Fibroblast of skin of right biceps (primary cell): ENCODE measurements at regions not wholly inside any gene's neighbourhood (a gene's known extent, or its start where the extent isn't known, plus 50 kb on each side); places are given as distances from the start of the nearest gene placed in this dataset.
A peak's percentile ranks its signal among the peaks of the same experiment; 100 is the strongest.
"Not testable (repeated sequence)": the region's sequence is repeated elsewhere in the genome, so short reads cannot be mapped to it uniquely, and the experiment has no call there.

Experiments
- DNase-seq: peaks from one replicate; pipeline ENCODE4 v3.0.0-alpha.2; 2013

- DNase-seq: peak; percentile 26
Measured at GRCh38 chr12:87671757-87672156, 357.4 kb downstream of the C12orf50 start.

GRCh38 chr12:87670448-87670847 is 358.8 kb downstream of the C12orf50 start:
- DNase-seq: no peak

- peak; percentile 49 for DNase-seq
Measured at GRCh38 chr12:87667378-87667777, 361.8 kb downstream of the C12orf50 start.

- no peak for DNase-seq
Measured at GRCh38 chr12:87661786-87662377, 367.3 kb downstream of the C12orf50 start.

- DNase-seq: peak; percentile 10
Measured at GRCh38 chr12:87660987-87661774, 368.0 kb downstream of the C12orf50 start.

- no peak for DNase-seq
Measured at GRCh38 chr12:87660291-87660690, 368.9 kb downstream of the C12orf50 start.

GRCh38 chr12:87656311-87656710 is 372.9 kb downstream of the C12orf50 start:
- no peak for DNase-seq

GRCh38 chr12:87651670-87652425 is 377.4 kb downstream of the C12orf50 start:
- DNase-seq: peak; percentile 2

GRCh38 chr12:87642245-87642644 is 387.0 kb downstream of the C12orf50 start:
- no peak for DNase-seq

GRCh38 chr12:87618199-87618598 is 411.0 kb downstream of the C12orf50 start:
- no peak for DNase-seq

- no peak for DNase-seq
Measured at GRCh38 chr12:87612996-87613395, 416.2 kb downstream of the C12orf50 start.

- no peak for DNase-seq
Measured at GRCh38 chr12:87608321-87608720, 420.9 kb downstream of the C12orf50 start.

- peak; percentile 22 for DNase-seq
Measured at GRCh38 chr12:87603727-87604126, 425.5 kb downstream of the C12orf50 start.

GRCh38 chr12:87599459-87599858 is 429.7 kb downstream of the C12orf50 start:
- no peak for DNase-seq

- no peak for DNase-seq
Measured at GRCh38 chr12:87597114-87597513, 432.1 kb downstream of the C12orf50 start.

GRCh38 chr12:87596636-87597035 is 432.6 kb downstream of the C12orf50 start:
- DNase-seq: no peak

- no peak for DNase-seq
Measured at GRCh38 chr12:87596134-87596533, 433.1 kb downstream of the C12orf50 start.

GRCh38 chr12:87585882-87586557 is 443.2 kb downstream of the C12orf50 start:
- no peak for DNase-seq

- DNase-seq: not testable (repeated sequence)
Measured at GRCh38 chr12:87579091-87579490, 450.1 kb downstream of the C12orf50 start.

- DNase-seq: no peak
Measured at GRCh38 chr12:87575906-87576305, 453.3 kb downstream of the C12orf50 start.

- not testable (repeated sequence) for DNase-seq
Measured at GRCh38 chr12:87566918-87567317, 462.3 kb downstream of the C12orf50 start.

- DNase-seq: no peak
Measured at GRCh38 chr12:87556985-87557384, 472.2 kb downstream of the C12orf50 start.

GRCh38 chr12:87531213-87531612 is 498.0 kb downstream of the C12orf50 start:
- not testable (repeated sequence) for DNase-seq
